GM18499 (cell line): ENCODE measurements at regions not wholly inside any gene's neighbourhood (a gene's known extent, or its start where the extent isn't known, plus 50 kb on each side); places are given as distances from the start of the nearest gene placed in this dataset.

Experiments used
- ATAC-seq: cut with Tn5 transposase; IDR thresholded peaks from one replicate; pipeline ENCODE4 v1.9.1; 2021; ENCODE audit warnings: moderate number of reproducible peaks; ENCODE audit not compliant: insufficient read depth, unreplicated experiment

DNA sequence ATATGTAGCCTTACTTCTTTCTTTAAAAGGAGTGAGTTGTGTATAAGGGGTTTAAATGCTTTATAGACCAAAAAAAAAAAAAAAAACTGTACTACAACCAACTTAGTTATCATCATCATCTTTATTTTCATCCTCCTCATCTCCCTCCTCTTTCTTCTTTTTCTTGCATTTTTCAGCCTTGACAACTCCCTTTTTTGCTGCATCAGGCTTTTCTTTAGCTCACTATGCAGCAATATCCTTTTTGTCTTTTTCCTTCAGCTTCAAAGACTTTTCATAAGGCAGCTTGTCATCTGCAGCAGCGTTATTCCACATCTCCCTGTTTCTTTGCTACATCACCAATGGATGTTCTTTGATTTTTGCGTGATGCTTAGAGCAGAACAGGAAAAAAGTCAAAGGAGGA lies 526.0 kb downstream of the ZNF608 start:
- ATAC-seq, result no peak

DNA sequence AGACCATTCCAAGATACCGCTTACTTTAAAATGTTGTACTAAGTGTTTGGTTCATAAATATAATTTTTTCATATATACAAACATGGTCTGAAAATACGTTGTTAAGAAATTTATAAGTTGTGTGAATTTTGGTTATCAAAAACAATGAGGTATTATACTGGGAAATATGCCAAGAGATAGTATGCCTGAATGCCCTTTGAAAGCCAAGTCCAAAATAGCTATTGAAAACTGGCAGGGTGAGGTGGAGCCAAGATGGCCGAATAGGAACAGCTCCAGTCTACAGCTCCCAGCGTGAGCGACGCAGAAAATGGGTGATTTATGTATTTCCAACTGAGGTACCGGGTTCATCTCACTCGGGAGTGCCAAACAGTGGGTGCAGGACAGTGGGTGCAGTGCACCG lies 533.5 kb downstream of the ZNF608 start:
- ATAC-seq, result no peak

DNA sequence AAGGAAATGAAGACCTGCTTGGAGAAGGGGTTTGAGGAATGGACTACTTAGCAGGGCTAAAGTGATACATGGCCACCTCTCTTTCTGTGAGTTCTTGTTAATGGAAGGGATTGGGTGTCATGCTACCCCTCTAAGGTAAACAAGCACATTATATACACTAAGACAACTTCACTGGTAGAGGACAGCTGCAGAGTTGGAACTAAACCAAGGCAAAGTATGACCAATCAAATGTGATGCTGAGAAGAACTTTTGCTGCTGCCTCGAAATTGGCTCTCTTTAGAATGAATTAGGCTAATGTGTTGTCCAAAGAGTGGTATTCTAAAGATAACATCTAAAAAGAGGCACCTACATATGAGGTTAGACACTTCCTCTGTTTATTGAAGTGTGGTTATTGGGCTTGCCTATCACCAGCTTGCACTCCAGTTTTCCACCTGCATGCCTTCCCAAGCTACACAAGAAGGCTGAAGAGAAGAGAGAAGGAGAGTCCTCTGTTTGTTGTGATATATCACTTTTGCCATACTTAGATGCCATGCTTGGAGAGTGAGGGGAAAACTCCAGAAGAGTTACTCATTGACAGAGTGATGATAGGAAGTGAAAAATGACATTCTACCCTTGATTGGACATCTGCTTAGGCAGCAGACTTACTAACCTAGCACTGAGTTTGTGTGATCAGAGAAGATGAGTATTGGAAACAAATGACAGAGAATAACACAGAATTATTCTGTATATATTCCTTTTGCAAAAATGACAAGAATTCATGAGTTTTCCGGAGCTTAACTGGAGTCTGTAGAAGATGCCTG lies 536.1 kb downstream of the ZNF608 start:
- no peak for ATAC-seq

DNA sequence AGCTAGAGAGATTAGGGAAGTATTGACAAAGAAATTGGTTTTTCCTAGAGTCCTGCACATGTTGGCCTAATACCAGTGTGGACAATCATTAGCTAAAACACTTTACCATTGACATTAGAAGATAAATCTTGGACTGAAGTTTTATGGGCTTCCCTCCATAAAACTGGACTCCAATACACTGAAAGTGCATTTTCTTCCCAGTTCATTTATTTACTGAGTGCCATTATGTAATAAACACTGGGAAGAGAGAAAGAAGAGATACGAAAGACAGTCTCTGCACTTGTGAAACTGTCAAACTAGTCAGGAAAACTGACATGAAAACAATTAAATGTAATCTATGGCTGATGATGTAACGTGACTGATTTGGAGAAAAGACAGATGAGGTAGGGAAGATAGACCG lies 539.3 kb downstream of the ZNF608 start:
- no peak for ATAC-seq

DNA sequence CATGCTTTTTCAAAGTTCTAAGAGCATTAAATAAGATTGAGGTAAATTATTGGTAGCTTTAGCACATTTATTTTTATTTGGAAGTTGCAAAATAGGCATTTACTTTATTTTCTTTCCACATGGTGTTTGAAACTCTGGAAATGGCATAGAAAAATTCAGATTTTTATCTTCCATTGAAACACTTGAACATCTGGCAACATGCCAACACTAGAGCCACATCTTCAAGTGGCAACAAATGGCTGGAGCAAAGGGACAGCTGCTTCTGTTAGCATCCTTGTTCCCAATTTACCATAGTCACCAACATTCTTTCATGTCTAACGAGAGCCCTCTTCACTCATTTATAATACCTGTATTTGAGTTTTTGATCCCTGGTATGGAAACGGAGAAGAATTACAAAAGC lies 539.9 kb downstream of the ZNF608 start:
- ATAC-seq, result no peak

DNA sequence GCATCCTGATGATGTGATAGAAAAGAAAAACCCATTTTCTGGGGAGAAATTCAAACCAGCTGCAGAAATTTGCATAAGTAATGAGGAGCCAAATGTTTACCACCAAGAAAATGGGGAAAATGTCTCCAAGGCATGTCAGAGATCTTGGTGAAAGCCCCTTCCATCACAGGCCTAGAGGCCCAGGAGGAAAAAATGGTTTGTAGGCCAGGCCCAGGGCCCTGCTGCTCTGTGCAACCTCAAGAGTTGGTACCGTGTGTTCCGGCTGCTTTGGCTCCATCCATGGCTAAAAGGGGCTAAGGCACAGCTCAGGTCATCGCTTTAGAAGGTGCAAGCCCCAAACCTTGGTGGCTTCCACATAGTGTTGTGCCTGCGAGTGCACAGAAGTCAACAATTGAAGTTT lies 543.1 kb downstream of the ZNF608 start:
- ATAC-seq, result no peak

DNA sequence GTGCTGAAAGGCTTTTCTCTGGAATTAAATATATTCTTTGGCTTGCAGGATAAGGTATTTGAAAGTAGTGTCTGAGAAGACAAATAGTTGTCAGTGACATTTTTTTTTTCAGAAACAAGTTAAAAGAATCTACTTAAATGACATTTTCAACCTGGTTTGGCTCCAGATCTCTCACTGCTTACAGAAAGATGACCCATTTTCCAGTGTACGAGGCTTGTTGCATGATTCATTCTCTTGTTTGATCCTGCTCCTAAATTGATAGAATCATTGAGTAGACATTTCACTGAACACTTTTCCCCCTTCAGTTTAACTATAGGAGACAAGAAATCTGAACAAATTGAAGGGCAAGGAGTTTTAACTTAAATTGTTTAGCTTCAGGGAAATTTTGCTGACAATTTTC lies 546.1 kb downstream of the ZNF608 start:
- no peak for ATAC-seq

DNA sequence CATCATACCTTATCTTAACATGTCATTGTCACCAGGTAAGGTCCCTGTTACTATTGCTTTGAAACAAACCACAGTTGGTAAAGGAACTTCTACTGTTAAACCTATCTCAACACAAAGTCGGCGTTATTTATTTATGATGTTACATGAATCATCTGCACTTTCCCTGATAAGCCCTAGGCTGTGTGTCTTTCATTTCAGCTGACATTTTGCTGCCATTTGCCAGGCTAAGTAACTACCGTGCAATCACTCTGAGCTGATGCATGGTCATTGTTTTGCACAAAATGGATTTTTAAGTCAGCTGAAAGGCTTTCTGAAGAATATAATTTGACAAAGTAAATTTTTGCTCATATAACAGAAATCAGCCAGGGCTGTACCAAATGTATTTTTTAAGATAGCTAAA lies 546.5 kb downstream of the ZNF608 start:
- ATAC-seq, result no peak

DNA sequence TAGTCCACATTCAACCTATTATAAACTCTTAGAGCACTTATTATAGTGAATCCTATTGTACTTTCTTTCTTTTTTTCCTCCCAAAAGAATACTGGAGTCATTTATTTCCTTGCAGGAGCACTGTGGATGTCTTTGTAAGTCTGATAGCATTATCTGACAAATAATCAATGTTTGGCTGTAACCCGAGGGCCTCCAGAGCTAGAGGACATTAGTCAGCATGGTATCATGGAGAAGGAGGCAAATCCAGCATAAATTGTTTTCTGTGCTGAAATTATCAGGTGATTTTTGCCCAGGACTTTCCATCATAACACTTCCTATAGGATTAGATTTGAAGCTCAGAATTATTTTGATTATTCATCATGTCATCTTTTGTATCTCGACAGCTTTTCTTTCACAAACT lies 551.0 kb downstream of the ZNF608 start:
- no peak for ATAC-seq

DNA sequence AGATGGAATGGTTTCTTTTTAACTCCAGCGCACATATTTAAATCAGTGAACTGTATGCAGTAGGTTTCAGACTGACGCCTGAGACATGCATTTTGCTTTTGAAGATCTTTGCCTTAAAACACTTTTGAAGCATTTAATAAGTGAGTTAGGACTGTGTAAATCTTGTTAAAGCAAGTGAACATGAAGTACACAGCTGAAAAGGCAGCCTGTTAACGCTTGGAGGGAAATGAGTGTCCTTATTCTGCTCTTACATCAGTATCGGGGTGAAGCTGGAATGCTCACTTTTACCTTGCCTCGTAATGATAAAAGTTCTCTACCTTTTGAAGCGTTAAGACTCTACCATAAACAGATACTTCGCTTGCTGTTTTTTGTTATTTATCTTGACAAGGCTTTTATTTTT lies 552.2 kb downstream of the ZNF608 start:
- no peak for ATAC-seq

DNA sequence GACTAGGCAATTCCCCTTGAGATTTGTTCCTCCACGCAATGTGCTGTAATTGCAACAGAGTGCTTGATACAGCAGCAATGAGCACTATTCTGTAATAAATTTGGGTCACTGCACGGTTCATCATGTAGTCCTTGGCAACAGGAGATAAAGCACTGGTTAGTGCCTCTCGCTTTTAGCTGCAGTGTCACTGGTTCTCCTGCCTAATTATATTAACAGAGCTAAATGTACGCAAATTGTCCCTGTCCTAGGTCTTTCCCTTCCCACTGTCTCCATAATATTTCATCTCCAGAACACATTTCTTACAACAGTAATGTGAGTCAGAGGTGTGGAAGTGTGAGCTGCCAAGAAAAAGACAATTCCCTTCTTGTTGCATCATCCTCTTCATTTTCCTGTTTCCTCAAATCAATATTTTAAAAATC lies 553.1 kb downstream of the ZNF608 start:
- no peak for ATAC-seq

DNA sequence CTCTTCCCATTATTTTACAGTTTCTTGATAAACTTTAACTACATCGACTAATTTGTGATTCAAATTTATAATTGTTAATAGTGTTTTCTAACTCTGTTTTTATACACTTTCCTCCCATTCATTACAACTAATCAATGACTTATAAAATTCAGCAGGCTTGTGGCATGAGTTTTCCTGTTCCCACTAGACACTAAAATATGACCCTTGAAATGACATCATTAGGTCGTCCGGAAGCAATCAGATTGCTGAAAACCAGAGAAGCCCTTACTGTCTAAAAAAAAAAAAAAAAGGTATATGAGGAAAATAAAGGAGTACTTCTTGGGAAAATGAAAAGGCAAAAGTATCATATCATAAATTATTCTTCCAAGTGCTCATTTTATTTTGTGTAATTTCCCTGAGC lies 553.7 kb downstream of the ZNF608 start:
- ATAC-seq, result no peak

DNA sequence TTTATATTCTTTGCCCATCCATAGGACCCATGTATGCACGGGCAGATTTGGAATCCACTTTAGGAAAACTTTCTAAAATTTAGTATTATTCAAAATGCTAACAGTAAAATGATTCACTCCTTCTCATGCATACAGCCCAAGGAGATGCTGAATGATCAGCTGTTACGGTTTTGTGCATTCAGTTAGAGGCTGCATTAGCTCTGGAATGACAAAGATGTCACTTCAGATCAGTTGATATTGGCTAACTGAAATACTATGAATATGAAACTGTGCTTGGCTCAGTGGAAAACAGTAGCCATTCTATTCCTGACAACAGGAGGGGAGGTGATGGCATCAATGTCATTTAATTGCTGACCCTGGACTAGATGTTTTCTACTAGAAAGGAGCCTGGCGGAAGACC lies 560.7 kb downstream of the ZNF608 start:
- no peak for ATAC-seq

DNA sequence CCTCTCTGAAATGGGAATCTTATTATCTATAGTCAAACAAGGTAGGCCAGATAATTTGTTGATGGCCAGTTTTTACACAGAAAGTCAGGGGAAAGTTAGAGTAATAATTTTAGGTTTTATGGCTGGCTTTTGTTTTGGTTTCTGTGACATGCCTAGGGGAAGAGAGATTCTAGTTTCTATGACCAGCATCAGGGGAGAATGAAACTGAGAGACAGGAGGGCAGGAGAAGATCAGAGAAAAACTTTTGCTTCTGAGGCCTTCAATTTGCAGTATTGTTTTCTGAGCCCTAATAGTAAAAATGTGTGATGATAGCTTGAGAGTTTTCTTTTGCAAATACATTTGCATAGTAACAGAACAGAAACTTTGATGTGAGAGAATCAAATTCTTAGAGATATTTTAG lies 564.3 kb downstream of the ZNF608 start:
- ATAC-seq, result no peak

DNA sequence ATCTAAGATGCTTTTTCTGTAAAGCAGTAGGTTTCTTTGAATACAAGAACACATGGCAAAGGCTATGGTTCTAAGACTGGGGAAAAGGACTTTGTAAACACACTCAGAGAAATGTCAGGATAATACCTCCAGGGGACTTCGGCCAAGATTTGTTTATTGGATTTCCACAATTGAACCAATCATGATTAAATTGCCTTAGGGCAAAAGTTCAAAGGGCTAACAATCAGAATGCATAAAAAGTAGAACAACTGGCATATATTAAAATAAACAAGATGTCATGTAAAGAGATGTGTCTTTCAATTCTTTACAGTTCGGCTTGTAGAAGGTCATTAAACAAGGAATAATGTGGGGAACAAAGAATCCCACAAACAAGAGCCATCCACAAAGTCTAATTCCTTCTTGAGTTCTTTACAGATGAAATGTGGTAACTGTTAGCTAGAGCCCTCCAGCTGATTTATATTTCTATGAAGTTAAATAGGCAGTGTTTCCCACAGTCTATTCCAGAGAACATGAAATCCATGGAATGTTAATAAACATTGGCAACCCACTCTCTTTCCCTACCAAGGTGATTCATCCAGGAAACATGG lies 565.5 kb downstream of the ZNF608 start:
- no peak for ATAC-seq

DNA sequence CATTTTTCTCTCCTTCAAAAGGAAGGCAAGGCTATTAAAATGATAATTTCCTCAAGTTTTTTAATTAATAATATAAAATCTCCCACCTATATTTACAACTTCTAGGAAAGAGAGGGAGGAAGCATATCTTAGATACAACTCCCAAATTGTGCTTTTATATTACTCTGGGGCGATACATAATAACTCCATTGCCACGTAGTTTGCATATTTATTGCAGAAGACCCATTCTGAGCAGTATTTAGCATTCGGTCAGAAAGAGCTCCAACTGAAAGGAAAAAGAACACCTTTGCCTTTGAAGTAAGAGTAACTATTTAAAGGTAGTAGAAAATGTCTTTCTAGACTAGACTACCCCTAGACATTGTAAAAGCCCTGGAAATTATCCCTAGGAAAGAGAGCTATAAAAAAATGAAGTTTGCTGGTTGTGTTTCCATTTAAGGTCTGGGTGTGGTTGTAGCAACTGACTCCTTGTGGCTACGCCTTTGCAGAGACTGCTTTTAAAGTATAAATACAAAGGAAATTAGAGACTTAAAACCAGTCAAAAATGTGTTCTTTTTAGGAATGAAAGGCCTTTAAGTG lies 566.1 kb downstream of the ZNF608 start:
- no peak for ATAC-seq

DNA sequence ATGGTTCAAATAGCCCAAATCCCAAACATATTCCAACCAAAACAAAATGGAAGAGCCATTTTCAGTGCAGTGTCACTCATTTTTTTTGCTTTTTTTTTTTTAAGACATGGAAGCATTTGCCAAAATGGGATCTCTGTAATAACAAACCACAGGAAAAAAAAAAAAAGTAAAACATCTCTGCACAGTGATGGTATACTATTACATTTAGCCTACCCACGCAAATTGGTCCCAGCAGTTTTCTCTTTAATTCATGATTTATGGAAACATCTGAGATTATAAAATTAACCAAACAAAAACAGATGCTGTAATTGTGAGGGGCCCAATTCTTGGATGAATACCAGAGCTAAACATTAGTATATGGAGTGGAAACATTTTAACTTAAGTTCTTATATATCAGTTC lies 566.6 kb downstream of the ZNF608 start:
- ATAC-seq, result no peak

DNA sequence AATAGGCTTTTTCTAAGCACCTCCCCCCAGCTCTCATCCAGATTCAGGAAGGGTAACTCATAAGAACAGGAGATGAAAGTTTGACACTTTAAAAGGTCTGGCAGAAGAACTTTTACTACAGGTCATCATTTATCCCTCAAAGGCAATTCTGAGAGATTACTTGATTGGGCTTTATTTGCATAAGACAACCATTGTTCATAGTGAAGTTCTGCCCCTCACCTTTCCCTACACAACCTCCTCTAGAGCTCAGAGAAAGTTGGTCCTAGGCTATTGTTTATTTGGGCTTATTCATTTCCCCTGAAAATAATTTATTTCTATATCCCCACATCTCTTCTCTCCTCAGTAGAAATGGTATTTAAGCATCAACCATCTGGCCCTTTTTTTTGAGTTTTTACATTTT lies 568.4 kb downstream of the ZNF608 start:
- no peak for ATAC-seq

DNA sequence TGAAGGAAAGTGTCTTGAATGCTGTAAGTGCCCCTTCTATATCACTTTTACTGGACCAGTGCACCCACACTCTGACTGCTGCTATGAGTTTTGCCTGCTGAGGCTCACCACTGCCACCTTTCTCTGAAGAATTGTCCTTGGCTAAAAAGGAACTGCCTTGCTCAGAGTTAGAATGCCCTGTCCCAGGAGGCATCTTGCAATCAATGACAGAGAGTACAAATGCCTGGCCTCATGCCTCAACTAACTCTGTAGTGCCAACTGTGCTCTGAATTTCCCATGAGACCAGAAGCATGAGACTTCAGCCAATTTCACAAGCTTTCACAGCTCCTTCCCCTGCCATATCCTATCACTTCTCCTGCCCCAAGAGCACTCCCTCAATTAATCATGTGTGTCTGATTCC lies 569.7 kb downstream of the ZNF608 start:
- no peak for ATAC-seq

DNA sequence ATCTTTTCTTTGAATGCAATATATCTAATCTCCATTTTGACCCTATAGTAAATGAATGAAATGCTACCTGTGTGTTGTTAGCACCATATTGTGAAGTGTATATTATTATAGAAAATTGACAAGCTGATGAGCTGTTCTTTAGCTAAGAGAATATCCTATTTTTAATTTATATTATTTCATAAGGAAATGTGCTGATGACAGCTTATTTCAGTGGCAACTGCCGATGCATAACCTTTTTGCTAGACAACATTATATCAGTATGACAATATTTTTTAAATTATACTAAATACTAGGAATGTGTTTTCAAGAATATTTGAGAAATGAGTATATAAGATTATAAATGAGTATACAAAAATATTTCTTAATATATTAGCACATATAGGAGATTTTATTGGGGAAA lies 573.1 kb downstream of the ZNF608 start:
- ATAC-seq, result no peak

DNA sequence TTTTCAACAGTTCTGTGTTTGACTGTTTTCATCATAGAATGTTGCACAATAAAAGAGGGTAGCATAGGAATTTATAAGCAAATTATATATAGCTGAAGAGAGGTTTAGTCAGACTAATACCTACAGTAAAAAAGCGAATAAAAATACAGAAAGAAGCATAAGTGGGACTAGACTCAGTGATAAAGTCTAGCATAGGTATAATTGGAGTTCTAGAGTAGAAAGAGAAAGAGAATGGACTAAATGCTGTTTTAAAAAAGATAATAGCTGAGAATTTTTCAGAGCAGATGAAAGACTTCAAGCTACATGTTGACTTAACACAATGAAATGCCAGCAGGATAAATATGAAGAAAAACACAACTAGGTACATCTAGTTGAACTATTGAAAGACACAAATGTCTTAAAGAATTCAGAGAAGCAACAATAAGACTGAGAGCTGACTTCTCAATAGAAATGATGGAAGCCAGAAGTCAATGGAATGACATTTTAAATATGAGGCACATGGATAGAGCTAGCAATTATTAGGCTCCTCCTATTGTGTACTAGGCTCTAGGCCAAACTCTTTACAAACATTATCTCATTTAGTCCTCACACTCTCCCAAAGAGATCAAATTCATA lies 573.9 kb downstream of the ZNF608 start:
- no peak for ATAC-seq
